Superior temporal gyrus (tissue), 1 donor: ENCODE measurements at regions not wholly inside any gene's neighbourhood (a gene's known extent, or its start where the extent isn't known, plus 50 kb on each side); places are given as distances from the start of the nearest gene placed in this dataset.
"Not testable (repeated sequence)": the region's sequence is repeated elsewhere in the genome, so short reads cannot be mapped to it uniquely, and the experiment has no call there.

ENCODE experiments used
- DNase-seq: peaks from one replicate; pipeline ENCODE4 v3.0.0-alpha.2; 2016; ENCODE audit errors: extremely low spot score

DNA sequence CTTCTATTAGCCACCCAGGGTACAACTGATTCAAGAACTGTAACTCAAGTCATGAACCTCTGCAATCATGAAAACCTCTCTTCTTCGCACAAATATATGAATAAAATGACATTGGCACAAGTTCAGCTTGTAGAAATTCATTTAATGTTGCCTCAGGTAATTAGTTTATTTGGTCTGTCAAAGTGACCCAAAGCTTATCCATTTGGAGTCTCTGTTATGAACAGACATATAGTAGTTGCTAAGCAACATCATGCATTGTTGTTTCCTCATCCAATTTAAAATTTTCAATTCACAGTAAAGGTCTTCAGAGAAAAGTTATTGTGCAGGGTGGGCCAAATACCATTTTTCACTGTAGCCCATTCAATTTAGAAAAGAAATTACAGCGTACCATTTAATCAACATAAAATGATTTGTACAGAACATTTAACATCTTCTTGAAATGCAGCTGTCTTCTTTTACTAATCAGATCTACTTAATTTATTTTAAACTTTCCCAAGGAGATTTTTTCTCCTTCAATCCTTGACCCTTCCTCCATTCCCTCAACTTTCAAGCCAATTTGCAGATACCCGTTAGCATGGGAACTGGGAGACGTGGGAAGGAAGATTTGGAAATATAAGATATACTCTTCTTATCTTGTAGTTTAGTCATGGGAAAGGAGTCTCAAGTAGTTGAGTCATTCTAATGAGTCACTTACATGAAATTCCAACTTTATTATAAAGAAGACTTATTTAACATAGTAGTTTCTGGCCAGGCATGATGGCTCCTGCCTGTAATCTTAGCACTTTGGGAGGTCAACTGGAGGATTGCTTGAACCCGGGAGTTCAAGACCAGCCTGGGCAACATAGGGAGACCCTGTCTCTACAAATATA is 231.3 kb downstream of the ATPSCKMT start:
- no peak for DNase-seq

DNA sequence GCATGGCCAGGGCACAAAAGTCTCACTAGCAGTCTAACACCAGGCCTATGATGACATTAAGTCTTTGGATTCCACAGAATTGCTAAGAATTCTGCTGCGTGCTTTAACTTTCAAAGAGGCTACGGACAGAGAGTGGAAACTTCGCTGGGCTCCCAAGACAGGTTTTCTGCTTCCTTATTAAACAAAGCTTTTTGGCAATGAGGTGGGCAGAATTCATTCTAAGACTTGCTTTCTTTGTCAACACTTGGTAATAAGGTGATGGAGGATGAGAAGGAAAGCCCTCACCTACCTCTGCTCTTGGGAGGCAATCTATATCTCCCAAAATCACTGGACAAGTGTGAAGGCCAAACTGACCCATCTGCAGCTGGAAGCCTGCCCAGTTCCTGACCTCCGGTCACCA is 231.9 kb downstream of the ATPSCKMT start:
- no peak for DNase-seq

DNA sequence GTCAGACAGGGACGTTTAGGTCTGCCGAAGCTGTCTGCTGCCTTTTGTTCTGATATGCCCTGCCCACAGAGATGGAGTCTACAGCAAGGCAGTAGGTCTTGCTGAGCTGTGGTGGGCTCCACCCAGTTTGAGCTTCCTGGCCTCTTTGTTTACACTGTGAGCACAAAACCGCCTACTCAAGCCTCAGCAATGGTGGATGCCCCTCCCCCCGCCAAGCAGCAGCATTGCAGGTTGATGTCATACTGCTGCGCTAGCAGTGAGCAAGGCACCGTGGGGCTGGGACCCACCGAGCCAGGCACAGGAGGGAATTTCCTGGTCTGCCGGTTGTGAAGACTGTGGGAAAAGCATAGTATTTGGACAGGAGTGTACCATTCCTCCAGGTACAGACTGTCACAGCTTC is 233.1 kb downstream of the ATPSCKMT start:
- not testable (repeated sequence) for DNase-seq

DNA sequence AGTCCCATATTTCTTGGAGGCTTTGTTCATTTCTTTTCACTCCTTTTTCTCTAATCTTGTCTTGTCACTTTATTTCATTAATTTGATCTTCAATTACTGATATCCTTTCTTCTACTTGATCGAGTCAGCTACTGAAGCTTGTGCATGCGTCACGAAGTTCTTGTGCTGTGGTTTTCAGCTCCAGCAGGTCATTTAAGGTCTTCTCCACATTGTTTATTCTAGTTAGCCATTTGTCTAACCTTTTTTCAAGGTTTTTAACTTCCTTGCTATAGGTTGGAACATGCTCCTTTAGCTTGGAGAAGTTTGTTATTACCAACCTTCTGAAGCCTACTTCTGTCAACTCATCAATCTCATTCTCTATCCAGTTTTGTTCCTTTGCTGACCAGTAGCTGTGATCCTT is 234.0 kb downstream of the ATPSCKMT start:
- DNase-seq = not testable (repeated sequence)

DNA sequence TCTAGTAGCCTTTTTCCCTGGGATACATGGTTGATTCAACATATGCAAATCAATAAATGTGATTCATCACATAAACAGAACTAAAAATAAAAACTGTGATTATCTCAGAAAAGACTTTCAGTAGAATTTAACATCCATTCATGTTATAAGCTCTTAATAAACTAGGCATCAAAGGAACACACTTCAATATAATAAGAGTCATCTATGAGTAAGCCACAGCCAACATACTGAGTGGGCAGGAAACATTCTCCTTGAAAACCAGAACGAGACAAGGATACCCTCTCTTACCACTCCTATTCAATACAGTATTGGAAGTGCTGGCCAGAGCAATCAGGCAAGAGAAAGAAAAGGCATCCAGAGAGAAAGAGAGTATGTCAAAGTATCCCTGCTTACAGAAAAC is 239.9 kb downstream of the ATPSCKMT start:
- DNase-seq = no peak

DNA sequence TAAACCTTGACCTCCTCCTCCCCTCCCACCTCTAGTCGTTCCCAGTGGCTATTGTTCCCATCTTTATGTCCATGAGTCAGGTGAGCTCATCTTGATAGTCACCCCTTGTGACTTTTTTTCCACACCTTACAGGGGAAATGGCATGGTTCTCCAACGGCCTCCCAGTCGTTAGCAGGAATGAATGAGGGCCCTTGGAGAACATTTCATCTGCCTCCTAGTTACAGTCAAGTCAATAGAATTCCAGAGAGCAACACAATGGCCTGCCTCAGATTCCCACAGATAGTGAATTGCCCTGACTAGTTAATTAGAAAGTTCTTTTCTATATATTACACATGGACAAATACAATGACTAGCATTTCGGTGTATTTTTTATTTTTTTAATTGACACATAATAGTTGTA is 262.6 kb downstream of the ATPSCKMT start:
- DNase-seq = no peak

DNA sequence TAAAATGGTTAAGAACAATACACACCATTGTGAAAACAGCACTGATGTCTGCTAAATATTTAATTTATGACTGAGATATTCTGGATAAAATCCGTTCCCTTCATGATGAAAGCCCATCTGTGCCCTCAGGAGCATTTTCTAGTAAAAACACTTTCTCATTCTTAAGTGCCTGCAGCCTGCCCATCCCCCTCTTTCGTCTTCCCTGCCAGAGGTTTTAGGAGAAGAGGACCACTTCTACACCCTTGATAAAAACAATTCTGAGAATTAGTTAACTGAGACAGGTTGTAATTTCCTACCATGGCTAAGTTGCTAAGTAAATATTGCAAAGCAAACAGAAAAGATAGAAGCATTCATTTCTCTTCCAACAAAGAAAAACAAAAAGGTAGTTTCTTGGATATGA is 272.6 kb downstream of the ATPSCKMT start:
- DNase-seq = no peak

DNA sequence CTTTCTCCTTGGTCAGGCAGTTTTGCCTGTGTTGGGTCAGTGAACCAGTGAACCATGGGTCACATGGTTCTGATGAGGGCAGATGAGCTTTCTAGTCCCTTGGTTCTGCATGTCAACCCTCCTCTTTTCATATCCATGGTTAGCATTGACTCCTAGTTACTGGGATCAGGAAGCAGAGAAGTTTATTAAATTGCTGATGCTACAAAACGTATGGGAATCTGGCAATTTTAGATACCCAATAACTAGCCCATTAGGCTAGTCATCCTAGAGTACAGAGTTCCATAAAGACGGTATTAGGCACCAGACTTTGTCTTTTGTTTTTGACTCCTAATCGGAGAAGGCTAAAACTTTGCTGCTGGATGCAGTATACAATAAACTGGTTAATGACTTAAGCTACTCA is 273.1 kb downstream of the ATPSCKMT start:
- DNase-seq = no peak

DNA sequence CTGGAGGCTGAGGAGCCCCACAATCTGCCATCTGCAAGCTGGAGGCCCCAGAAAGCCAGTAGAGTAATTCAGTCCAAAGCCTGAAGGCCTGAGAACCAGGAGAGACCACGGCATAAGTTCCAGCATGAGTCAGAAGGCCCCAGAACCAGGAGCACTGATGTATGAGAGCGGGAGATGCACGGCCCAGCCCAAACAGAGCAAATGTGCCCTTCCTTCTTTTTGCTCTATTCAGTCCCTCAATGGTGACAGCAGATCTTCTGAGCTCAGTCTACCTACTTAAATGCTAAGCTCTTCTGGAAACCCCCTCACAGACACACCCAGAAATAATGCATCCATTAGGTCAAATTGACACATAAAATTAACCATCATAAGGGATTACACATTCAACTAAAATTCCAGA is 277.6 kb downstream of the ATPSCKMT start:
- no peak for DNase-seq

DNA sequence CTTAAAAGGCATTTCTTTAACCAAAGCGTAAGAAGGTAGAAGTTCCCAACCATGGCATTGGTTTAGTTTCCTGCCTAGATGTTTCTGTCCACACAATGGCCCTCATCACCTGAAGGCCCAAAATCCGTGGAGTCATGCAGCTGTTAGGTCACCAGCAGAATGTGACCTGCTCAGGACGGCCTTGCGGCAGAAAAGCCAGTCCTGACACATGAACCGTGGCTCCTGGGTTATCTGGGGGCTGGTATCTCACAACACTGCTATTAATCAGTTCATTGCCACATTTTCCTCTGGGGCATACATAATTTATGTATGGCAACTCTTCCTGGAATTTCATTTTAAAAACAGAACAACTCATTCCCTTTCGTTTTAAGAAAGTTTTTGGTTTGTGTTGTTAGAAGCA is 278.4 kb downstream of the ATPSCKMT start:
- DNase-seq = no peak

DNA sequence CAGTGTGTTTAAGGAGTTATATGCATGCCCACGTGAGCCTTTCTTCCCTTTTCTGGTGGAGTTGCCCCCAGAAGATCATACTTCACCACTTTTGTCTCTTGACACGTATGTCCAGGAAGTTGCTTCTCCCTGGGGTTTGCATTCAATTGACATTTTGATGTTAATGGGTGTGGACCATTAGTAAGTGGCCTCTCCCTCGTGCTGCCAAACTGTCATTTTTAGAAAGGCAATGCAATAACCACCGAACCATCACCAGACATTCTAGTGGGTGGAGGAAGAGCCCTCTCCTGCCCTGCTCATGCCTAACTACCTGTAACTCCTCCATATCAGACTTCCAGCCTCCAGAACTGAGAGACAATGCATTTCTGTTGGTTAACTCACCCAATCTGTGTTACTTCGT is 290.8 kb downstream of the ATPSCKMT start:
- DNase-seq = no peak

DNA sequence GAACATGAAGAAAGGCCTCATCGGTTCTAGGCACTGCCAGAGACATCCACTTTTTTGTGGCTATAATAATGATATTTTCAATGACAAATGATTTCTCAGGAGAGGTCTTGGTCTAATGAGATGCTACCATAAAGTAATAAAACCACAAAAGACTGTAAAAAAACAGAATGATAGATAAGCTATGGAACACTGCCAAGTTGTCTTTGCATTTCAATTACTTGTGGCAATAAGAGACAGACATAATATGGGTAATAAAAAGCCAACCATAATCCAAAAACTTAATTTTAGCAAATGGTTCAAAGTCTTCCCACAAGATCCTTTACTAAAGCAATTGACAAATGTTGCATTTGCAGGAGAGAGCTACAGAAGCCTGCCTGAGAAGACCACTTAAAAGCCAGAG is 292.5 kb downstream of the ATPSCKMT start:
- no peak for DNase-seq

DNA sequence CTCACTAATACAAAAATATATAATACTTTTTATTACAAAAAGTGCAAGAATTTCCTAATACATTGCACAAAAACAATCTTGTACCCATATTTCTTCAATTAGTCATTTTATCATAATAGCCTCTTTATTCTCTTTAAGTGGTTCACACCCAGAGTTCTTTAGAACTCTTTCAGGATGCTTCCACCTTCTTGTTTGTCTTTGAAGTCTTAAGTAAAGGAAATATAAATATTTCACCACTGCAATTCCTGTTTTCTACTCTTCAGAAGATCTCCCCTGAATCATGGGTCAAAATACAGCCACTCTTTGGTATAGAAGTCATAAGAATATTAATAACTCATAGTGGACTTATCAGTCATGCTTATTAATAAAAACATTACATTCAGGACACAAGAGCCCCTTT is 293.0 kb downstream of the ATPSCKMT start:
- DNase-seq = no peak

DNA sequence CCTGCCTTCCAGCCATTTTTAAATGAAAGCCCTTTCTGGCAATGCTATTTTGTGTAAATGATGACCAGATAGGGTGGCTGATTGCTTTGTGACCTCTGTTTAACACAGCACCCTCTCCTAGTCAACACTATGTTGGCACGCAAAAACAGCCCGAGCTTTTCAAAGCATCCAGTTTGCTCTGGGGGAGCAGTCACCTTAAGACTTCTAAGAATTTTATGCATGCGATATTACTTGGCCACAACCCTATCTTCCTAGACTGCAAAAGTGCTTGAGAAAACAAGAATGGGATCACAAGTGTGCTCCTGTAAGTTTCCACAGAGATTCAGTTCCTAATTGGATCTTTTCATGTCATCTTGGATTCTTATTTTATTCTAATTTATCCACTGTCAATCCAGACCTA is 294.1 kb downstream of the ATPSCKMT start:
- DNase-seq = no peak

DNA sequence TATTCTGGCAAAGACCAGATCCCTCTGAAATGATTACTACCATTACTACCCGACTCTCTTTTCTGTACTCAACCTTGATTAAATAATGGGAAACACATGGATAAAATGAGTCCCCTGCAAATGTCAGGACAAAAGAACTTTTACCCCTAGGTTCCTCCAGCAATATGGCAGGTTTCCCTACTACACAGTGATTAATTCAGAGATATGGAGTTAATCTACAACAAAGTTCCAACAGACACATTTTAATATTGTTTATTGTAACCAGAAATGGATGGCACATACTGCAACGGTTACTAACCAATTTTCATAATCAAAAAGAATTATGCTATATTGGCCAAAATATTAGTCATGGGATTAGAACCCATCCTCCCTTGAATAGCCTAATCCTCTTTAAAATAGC is 294.8 kb downstream of the ATPSCKMT start:
- DNase-seq = no peak

DNA sequence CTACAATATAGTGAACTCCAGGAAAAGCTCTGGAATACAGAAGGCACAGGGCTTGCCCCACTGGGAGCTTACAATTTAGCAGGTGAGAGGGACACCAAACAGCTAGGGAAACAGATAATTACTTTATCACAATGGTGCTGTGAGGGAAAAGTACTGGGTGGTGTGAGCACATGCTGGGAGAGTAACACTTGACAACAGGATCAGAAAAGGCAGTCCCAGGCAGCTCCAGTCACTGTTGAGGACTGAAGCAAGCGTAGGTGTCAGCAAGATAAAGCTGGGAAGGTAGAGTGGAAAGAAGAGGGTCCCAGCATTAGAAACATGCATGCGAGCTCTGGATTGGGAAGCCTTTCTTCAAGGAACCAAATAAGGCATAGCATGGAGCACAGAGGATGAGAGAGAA is 296.0 kb downstream of the ATPSCKMT start:
- no peak for DNase-seq

DNA sequence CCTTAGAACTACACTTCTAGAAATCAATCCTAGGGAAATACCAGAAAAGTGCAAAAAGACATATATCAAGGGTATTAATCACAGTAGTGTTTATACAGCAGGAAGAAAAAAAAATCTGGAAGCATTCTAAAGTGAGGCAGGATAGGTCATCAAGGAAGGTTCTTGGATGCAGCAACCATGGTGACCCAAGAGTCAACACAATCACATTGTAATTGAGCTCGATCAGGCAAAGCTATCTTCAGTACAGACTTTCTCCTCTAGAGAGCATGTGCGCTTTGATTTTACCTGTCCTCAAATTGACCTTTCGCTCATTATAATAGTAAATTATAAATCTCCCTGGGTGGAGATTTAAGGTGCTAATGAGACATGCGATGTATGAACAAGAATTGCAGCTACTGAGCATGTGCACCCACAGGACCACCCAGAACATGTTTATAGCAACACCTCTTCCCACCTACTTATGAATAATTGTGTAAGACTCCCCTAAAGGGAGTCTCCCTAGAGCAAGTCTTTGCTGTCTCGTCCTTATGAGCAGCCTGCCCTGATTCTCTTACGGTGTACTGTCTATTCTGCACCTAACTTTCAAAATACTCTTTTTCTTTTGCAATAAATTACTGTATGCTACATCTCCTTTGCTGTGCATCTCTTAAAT is 297.7 kb downstream of the ATPSCKMT start:
- DNase-seq = no peak

DNA sequence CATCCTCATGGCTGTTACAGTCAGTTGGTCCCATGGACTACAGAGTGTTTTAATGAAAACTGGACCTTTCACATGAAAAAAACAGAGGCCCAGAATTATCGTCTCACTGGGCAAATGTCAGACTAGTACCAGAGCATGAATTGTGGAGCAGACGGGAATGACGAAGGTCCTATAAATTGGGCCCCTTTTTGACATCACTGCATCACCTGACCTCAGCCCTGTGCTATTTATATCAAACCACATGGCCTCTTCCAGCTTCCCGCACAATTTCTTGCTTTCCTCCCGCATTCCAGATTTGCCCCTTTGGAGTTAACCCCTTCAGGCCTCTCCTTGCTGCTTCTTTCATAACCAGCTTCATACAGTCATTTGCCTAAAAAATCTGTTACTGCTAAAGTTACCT is 301.7 kb downstream of the ATPSCKMT start:
- no peak for DNase-seq

DNA sequence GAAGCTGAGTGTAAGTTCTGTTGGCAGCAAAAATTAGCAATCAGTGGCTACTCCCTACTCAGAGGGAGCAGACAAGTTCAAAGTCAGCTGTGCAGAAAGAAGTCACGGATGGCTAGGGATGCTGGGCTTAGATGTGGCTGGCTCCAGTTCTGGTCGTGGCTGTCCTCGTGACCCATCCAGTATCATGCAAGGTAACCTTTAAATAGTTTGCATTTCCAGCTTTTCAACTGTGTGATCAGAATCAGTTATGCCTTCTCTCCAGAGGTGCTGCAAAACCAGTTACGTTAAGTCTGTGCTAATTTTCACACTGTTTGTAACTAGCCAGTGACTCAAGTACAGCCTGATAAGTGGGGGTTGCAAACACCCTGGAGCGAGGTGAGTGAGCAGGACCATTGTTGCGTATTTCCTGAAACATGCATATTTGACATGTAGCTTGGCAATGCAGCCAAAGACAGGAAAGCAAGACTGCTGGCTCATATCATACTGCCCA is 302.4 kb downstream of the ATPSCKMT start:
- no peak for DNase-seq

DNA sequence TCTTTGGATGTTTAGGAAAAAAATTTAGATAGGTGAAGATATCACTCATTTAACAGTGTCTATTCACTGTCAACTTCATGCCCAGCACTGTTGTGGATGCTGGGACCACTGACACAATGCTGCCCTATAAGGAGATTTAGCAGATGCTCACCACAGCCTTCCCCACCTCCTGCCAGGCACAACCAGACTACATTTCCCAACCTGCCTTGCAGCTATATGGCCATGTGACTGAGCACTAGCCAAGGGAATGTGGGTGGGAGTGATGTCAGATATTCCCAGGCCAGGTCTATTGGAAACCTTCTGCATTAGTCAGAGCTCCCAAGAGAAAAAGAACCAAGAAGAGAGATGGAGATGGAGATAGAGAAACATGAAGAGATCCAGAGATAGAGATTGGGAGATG is 302.6 kb upstream of the TAS2R1 start:
- no peak for DNase-seq

DNA sequence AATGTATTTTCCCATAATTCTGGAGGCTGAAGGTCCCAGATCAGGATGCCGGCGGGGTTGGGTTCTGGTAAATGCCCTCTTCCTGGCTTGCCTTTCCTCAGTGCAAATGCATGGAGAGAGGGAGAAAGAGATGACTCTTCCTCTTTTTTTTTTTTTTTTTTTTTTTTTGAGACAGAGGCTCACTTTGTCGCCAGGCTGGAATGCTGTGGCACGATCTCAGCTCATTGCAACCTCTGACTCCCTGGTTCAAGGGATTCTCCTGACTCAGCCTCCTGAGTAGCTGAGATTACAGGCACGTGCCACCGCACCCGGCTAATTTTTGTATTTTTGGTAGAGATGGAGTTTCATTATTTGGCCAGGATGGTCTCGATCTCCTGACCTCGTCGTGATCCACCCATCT is 300.0 kb upstream of the TAS2R1 start:
- no peak for DNase-seq

DNA sequence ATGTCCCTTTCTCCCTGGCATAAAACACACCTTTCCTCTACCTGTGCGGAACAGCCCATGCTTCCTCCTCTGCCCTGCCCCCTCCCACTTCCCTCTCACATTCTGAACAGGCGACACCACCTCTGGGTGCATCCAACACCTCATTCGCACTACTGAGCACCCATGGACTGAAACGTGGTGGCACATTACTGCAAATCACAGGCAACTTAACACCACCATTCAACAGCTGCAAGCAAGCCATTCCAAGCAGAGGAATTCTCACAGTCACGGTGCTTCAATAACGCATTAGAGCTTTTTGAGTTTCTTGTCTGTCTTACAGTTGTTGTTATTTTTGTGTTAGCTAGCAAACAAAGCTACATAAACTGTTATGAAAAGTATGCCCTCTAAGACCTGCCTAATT is 298.2 kb upstream of the TAS2R1 start:
- no peak for DNase-seq

DNA sequence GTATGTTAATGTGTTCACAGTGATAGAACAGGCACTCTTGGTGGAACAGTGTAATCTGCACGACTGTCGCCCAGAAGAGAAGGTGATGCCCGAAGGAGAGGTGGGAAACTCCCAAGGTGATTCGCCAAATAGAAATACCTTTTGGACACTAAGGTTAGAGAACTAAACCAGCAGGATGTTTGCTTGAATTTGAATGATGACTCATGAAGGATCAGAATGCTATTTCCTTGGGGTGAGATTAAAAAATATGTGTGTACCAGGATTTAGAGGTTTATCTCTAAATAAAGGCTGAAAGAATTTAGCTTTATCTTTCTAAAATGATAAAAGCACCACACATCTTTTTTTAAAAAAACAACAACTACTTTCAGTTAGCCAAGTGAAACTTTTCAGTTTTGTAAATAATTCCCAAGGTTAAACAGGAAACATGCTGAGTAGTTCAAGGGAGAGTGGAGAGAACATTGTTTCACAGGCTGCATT is 297.4 kb upstream of the TAS2R1 start:
- no peak for DNase-seq
